SK-N-SH (cell line): ENCODE measurements at regions not wholly inside any gene's neighbourhood (a gene's known extent, or its start where the extent isn't known, plus 50 kb on each side); places are given as distances from the start of the nearest gene placed in this dataset.

Experiments used
- CTCF ChIA-PET: fragments of 300-600, 350-600 bp; formaldehyde crosslinking; extraction: SDS; loops from one replicate; lab custom pipeline; 2021; lab: Yijun Ruan, JAX
- POLR2A ChIA-PET: fragments of 350-600 bp; sonication (Branson Sonifier 250); formaldehyde crosslinking; extraction: SDS; loops from one replicate; lab custom pipeline; 2020; ENCODE audit warnings: antibody characterized with exemption, inconsistent platforms; lab: Yijun Ruan, JAX
- DNase-seq: peaks from one replicate; pipeline ENCODE4 v3.0.0; 2012
- H2AFZ ChIP-seq: fragments of 200-600 bp; sonication (generic); 2 replicates; pipeline ENCODE4 v1.8.1; 2016; ENCODE audit warnings: antibody characterized with exemption, mild to moderate bottlenecking, low read depth
- H3F3A ChIP-seq: fragments of 200-600 bp; sonication (generic); replicated peaks from 2 replicates; pipeline ENCODE3; 2016; ENCODE audit warnings: antibody characterized with exemption, mild to moderate bottlenecking; ENCODE audit not compliant: insufficient read depth
- H3K27ac ChIP-seq, 2 experiments: fragments of 200-500 bp in 1 of 2; fragments of 200-600 bp in 1 of 2; sonication (Bioruptor generic) in 1 of 2; sonication (generic), shearing (Covaris generic) in 1 of 2; 2 replicates each; pipeline versions ENCODE4 v1.5.1 to v1.6.1; 2014 to 2016; ENCODE audit warnings: low read depth in 2 of 2, inconsistent platforms in 1 of 2, low read length in 1 of 2, mild to moderate bottlenecking in 1 of 2, mixed read lengths in 1 of 2
- H3K27me3 ChIP-seq: fragments of 200-600 bp; sonication (generic), shearing (Covaris generic); 2 replicates; pipeline ENCODE4 v1.6.1; 2016; ENCODE audit warnings: mixed run types; ENCODE audit not compliant: insufficient read depth
- H3K36me3 ChIP-seq, 2 experiments: fragments of 200-500 bp in 1 of 2; fragments of 200-600 bp in 1 of 2; sonication (Bioruptor generic) in 1 of 2; sonication (generic) in 1 of 2; replicated peaks in 1 of 2; 2 replicates each; pipeline versions ENCODE3 to v1.5.1; 2014 to 2016; ENCODE audit warnings: low read length in 1 of 2, mild to moderate bottlenecking in 1 of 2; ENCODE audit not compliant: insufficient read depth in 2 of 2, control insufficient read depth in 1 of 2
- H3K4me1 ChIP-seq, 2 experiments: fragments of 200-500 bp in 1 of 2; fragments of 200-600 bp in 1 of 2; sonication (Bioruptor generic) in 1 of 2; sonication (generic), shearing (Covaris generic) in 1 of 2; 2 replicates each; pipeline versions ENCODE4 v1.5.1 to v1.6.1; 2014 to 2016; ENCODE audit warnings: low read depth in 1 of 2, low read length in 1 of 2, mixed run types in 1 of 2; ENCODE audit not compliant: insufficient read depth in 2 of 2, control insufficient read depth in 1 of 2
- H3K4me2 ChIP-seq: fragments of 200-600 bp; sonication (generic), shearing (Covaris generic); 2 replicates; pipeline ENCODE4 v1.6.1; 2017; ENCODE audit warnings: mixed run types
- H3K4me3 ChIP-seq, 2 experiments: fragments of 200-500 bp in 1 of 2; fragments of 200-600 bp in 1 of 2; sonication (Bioruptor generic) in 1 of 2; sonication (generic), shearing (Covaris generic) in 1 of 2; 2 replicates each; pipeline versions ENCODE4 v1.5.1 to v1.8.1; 2014 to 2016; ENCODE audit warnings: low read depth in 2 of 2, inconsistent platforms in 1 of 2, low read length in 1 of 2, mild to moderate bottlenecking in 1 of 2, mixed read lengths in 1 of 2, moderate library complexity in 1 of 2
- H3K79me2 ChIP-seq: fragments of 200-600 bp; sonication (generic); 2 replicates; pipeline ENCODE4 v1.8.1; 2017; ENCODE audit warnings: mild to moderate bottlenecking; ENCODE audit not compliant: insufficient read depth
- H3K9ac ChIP-seq: fragments of 200-600 bp; sonication (generic); 2 replicates; pipeline ENCODE4 v1.6.1; 2017; ENCODE audit warnings: mixed run types
- H3K9me2 ChIP-seq: fragments of 200-600 bp; sonication (generic); 2 replicates; pipeline ENCODE4 v1.6.1; 2017; ENCODE audit warnings: mixed run types
- H3K9me3 ChIP-seq: fragments of 200-600 bp; sonication (generic); 2 replicates; pipeline ENCODE4 v1.6.1; 2017; ENCODE audit warnings: mixed run types, mild to moderate bottlenecking, moderate library complexity
- H4K20me1 ChIP-seq: fragments of 200-600 bp; sonication (generic); 2 replicates; pipeline ENCODE4 v1.6.1; 2017; ENCODE audit warnings: mild to moderate bottlenecking, mixed run types; ENCODE audit not compliant: insufficient read depth
- FOSL2 ChIP-seq: IDR thresholded peaks from 2 replicates; pipeline ENCODE4 v1.4.0; 2012; ENCODE audit warnings: low read depth, mild to moderate bottlenecking, moderate library complexity, borderline replicate concordance
- FOXM1 ChIP-seq: IDR thresholded peaks from 2 replicates; pipeline ENCODE4 v1.4.0; 2012; ENCODE audit warnings: low read depth, mild to moderate bottlenecking
- GATA2 ChIP-seq: sonication (generic); formaldehyde crosslinking; IDR thresholded peaks from 2 replicates; pipeline ENCODE4 v1.5.0; 2020; ENCODE audit warnings: mild to moderate bottlenecking, missing genetic modification reagents
- MEF2A ChIP-seq: IDR thresholded peaks from 2 replicates; pipeline ENCODE4 v1.4.0; 2012; ENCODE audit warnings: low read depth, borderline replicate concordance
- NRF1 ChIP-seq: IDR thresholded peaks from 2 replicates; pipeline ENCODE4 v1.6.1; 2012; ENCODE audit warnings: low read depth, mild to moderate bottlenecking, low read length
- POLR2AphosphoS5 ChIP-seq: IDR thresholded peaks from 2 replicates; pipeline ENCODE4 v1.6.1; 2012; ENCODE audit warnings: low read depth, low read length
- RCOR1 ChIP-seq: fragments of 150-350 bp; IDR thresholded peaks from 2 replicates; pipeline ENCODE4 v1.6.1; 2017; ENCODE audit warnings: antibody characterized with exemption, low read length
- RFX5 ChIP-seq: IDR thresholded peaks from 2 replicates; pipeline ENCODE4 v1.6.1; 2012; ENCODE audit warnings: mild to moderate bottlenecking, improper control_type of control experiment, low read length
- SIN3A ChIP-seq: IDR thresholded peaks from 2 replicates; pipeline ENCODE4 v1.6.1; 2012; ENCODE audit warnings: low read depth, mild to moderate bottlenecking, low read length, moderate library complexity, borderline replicate concordance
- TCF12 ChIP-seq: IDR thresholded peaks from 2 replicates; pipeline ENCODE4 v1.4.0; 2012
- TEAD4 ChIP-seq: IDR thresholded peaks from 2 replicates; pipeline ENCODE4 v1.4.0; 2012; ENCODE audit warnings: mild to moderate bottlenecking, borderline replicate concordance; ENCODE audit not compliant: insufficient read depth
- YY1 ChIP-seq: IDR thresholded peaks from 2 replicates; pipeline ENCODE4 v1.4.0; 2012; ENCODE audit warnings: low read depth, mild to moderate bottlenecking
- WGBS: methylation state at CpG from one replicate; pipeline ENCODE4 v1.1.6; 2017; ENCODE audit warnings: low lambda C conversion rate; 5-methylcytosine and 5-hydroxymethylcytosine counted together
- TF ChIP-seq, protein P1 (sequence below): IDR thresholded peaks from 2 replicates; pipeline ENCODE4 v1.4.0; 2012; ENCODE audit warnings: low read depth
- TF ChIP-seq, protein P2 (sequence below): fragments of 150-350 bp; IDR thresholded peaks from 2 replicates; pipeline ENCODE4 v1.6.1; 2016; ENCODE audit warnings: mild to moderate bottlenecking, low read depth, low read length
- TF ChIP-seq, protein P3 (sequence below): IDR thresholded peaks from 2 replicates; pipeline ENCODE4 v1.6.1; 2012; ENCODE audit warnings: mild to moderate bottlenecking, low read depth, low read length, moderate library complexity
- TF ChIP-seq, protein P4 (sequence below): IDR thresholded peaks from 2 replicates; pipeline ENCODE4 v1.4.0; 2012; ENCODE audit warnings: low read depth, borderline replicate concordance
- TF ChIP-seq, protein P5 (sequence below): fragments of 150-350 bp; IDR thresholded peaks from 2 replicates; pipeline ENCODE4 v1.6.1; 2017; ENCODE audit warnings: antibody characterized with exemption, low read length, low read depth, borderline replicate concordance
- TF ChIP-seq, protein P6 (sequence below): fragments of 200-600 bp; sonication (generic); IDR thresholded peaks from 2 replicates; pipeline ENCODE4 v1.6.1; 2017; ENCODE audit warnings: antibody characterized with exemption, mild to moderate bottlenecking, moderate library complexity
- TF ChIP-seq, protein P7 (sequence below): IDR thresholded peaks from 2 replicates; pipeline ENCODE4; 2012

DNA sequence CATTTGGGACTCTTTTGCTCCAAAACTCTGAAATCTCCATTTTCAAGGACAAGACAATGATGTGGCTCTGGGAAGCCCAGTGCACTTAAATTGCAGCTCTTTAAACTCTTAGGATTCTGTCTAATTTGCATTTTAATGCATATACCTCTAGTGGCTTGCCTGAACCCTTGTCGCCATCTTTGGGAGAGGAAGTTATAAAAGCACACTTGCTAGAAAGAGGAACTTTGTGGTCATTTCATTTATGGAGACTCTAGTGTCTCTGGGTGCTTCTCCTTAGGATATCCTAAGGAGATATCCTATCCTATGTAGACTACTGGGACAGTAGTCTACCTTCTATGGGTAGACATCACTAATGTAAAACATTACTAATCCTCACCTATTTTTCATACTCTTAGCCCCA lies 77.3 kb upstream of the SLC1A3 start:
- ChIA-PET POLR2A (no interaction called here), CTCF (no interaction called here)
- no peaks in the 10 kb centered on the region for H3F3A ChIP-seq
- no peak overlapping the region for H3K27ac ChIP-seq
- H3K79me2 ChIP-seq, result no peaks in the 10 kb centered on the region
- no peak for DNase-seq
- H3K9ac ChIP-seq, result no peak overlapping the region
- no peaks in the 10 kb centered on the region for H3K36me3 ChIP-seq
- WGBS, result 10% methylated on average over 1 of the region's 1 CpG
- H3K4me3 ChIP-seq, result no peak overlapping the region
- no peaks in the 10 kb centered on the region for H3K4me1 ChIP-seq
- no peaks in the 10 kb centered on the region for H3K9me2 ChIP-seq
- no peak overlapping the region for H3K4me2 ChIP-seq
- H3K27me3 ChIP-seq, result peaks cover 15% of the 10 kb centered on the region; the same call in 1 of the 2 replicates
- H4K20me1 ChIP-seq, result no peaks in the 10 kb centered on the region
- TF ChIP-seq GATA2 (no peak), TCF12 (no peak), SIN3A (no peak), FOSL2 (no peak), RFX5 (no peak), POLR2AphosphoS5 (no peak), NRF1 (no peak), FOXM1 (no peak), RCOR1 (no peak), MEF2A (no peak), TEAD4 (no peak), YY1 (no peak)
- TF ChIP-seq, protein P1, sequence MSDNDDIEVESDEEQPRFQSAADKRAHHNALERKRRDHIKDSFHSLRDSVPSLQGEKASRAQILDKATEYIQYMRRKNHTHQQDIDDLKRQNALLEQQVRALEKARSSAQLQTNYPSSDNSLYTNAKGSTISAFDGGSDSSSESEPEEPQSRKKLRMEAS, result no peak
- TF ChIP-seq, protein P2, sequence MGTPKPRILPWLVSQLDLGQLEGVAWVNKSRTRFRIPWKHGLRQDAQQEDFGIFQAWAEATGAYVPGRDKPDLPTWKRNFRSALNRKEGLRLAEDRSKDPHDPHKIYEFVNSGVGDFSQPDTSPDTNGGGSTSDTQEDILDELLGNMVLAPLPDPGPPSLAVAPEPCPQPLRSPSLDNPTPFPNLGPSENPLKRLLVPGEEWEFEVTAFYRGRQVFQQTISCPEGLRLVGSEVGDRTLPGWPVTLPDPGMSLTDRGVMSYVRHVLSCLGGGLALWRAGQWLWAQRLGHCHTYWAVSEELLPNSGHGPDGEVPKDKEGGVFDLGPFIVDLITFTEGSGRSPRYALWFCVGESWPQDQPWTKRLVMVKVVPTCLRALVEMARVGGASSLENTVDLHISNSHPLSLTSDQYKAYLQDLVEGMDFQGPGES, result no peak
- TF ChIP-seq, protein P3, sequence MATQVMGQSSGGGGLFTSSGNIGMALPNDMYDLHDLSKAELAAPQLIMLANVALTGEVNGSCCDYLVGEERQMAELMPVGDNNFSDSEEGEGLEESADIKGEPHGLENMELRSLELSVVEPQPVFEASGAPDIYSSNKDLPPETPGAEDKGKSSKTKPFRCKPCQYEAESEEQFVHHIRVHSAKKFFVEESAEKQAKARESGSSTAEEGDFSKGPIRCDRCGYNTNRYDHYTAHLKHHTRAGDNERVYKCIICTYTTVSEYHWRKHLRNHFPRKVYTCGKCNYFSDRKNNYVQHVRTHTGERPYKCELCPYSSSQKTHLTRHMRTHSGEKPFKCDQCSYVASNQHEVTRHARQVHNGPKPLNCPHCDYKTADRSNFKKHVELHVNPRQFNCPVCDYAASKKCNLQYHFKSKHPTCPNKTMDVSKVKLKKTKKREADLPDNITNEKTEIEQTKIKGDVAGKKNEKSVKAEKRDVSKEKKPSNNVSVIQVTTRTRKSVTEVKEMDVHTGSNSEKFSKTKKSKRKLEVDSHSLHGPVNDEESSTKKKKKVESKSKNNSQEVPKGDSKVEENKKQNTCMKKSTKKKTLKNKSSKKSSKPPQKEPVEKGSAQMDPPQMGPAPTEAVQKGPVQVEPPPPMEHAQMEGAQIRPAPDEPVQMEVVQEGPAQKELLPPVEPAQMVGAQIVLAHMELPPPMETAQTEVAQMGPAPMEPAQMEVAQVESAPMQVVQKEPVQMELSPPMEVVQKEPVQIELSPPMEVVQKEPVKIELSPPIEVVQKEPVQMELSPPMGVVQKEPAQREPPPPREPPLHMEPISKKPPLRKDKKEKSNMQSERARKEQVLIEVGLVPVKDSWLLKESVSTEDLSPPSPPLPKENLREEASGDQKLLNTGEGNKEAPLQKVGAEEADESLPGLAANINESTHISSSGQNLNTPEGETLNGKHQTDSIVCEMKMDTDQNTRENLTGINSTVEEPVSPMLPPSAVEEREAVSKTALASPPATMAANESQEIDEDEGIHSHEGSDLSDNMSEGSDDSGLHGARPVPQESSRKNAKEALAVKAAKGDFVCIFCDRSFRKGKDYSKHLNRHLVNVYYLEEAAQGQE, result no peak
- TF ChIP-seq, protein P4, sequence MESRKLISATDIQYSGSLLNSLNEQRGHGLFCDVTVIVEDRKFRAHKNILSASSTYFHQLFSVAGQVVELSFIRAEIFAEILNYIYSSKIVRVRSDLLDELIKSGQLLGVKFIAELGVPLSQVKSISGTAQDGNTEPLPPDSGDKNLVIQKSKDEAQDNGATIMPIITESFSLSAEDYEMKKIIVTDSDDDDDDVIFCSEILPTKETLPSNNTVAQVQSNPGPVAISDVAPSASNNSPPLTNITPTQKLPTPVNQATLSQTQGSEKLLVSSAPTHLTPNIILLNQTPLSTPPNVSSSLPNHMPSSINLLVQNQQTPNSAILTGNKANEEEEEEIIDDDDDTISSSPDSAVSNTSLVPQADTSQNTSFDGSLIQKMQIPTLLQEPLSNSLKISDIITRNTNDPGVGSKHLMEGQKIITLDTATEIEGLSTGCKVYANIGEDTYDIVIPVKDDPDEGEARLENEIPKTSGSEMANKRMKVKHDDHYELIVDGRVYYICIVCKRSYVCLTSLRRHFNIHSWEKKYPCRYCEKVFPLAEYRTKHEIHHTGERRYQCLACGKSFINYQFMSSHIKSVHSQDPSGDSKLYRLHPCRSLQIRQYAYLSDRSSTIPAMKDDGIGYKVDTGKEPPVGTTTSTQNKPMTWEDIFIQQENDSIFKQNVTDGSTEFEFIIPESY, result no peak
- TF ChIP-seq, protein P5, sequence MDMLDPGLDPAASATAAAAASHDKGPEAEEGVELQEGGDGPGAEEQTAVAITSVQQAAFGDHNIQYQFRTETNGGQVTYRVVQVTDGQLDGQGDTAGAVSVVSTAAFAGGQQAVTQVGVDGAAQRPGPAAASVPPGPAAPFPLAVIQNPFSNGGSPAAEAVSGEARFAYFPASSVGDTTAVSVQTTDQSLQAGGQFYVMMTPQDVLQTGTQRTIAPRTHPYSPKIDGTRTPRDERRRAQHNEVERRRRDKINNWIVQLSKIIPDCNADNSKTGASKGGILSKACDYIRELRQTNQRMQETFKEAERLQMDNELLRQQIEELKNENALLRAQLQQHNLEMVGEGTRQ, result no peak
- TF ChIP-seq, protein P6, sequence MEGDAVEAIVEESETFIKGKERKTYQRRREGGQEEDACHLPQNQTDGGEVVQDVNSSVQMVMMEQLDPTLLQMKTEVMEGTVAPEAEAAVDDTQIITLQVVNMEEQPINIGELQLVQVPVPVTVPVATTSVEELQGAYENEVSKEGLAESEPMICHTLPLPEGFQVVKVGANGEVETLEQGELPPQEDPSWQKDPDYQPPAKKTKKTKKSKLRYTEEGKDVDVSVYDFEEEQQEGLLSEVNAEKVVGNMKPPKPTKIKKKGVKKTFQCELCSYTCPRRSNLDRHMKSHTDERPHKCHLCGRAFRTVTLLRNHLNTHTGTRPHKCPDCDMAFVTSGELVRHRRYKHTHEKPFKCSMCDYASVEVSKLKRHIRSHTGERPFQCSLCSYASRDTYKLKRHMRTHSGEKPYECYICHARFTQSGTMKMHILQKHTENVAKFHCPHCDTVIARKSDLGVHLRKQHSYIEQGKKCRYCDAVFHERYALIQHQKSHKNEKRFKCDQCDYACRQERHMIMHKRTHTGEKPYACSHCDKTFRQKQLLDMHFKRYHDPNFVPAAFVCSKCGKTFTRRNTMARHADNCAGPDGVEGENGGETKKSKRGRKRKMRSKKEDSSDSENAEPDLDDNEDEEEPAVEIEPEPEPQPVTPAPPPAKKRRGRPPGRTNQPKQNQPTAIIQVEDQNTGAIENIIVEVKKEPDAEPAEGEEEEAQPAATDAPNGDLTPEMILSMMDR, result no peak
- TF ChIP-seq, protein P7, sequence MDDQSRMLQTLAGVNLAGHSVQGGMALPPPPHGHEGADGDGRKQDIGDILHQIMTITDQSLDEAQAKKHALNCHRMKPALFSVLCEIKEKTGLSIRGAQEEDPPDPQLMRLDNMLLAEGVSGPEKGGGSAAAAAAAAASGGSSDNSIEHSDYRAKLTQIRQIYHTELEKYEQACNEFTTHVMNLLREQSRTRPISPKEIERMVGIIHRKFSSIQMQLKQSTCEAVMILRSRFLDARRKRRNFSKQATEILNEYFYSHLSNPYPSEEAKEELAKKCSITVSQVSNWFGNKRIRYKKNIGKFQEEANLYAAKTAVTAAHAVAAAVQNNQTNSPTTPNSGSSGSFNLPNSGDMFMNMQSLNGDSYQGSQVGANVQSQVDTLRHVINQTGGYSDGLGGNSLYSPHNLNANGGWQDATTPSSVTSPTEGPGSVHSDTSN, result no peak
- no peaks in the 10 kb centered on the region for H3K9me3 ChIP-seq
- H2AFZ ChIP-seq, result no peak overlapping the region
